HK-2 (cell line): ENCODE measurements at regions not wholly inside any gene's neighbourhood (a gene's known extent, or its start where the extent isn't known, plus 50 kb on each side); places are given as distances from the start of the nearest gene placed in this dataset.
"Not testable (repeated sequence)": the region's sequence is repeated elsewhere in the genome, so short reads cannot be mapped to it uniquely, and the experiment has no call there.

Experiments
- DNase-seq: peaks from one replicate; pipeline ENCODE4 v3.0.0-alpha.2; 2018; ENCODE audit not compliant: unreplicated experiment

GRCh38 chr18:22737054-22737453 lies 196.1 kb upstream of the RBBP8 start:
- DNase-seq: no peak

GRCh38 chr18:22739061-22739642 lies 194.0 kb upstream of the RBBP8 start:
- no peak for DNase-seq

- no peak for DNase-seq
Observed at GRCh38 chr18:22739789-22740188, 193.3 kb upstream of the RBBP8 start.

- DNase-seq: no peak
Observed at GRCh38 chr18:22741318-22741717, 191.8 kb upstream of the RBBP8 start.

- no peak for DNase-seq
Observed at GRCh38 chr18:22742409-22742808, 190.7 kb upstream of the RBBP8 start.

DNA sequence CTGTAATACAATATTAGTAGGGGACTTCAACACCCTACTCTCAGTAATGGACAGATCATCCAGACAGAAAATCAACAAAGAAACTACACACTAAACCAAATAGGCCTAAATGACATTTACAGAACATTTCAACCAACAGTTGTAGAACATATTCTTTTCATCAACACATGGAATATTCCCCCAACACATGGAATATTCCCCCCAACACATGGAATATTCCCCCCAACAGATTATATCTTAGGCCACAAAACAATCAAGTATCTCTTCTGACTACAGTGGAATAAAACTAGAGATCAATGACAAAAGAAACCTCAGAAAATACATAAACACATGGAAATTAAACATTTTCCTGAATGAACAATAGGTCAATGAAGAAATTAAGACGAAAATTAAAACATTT lies 187.2 kb upstream of the RBBP8 start:
- DNase-seq: no peak

- no peak for DNase-seq
Observed at GRCh38 chr18:22752014-22752413, 181.1 kb upstream of the RBBP8 start.

- DNase-seq: no peak
Observed at GRCh38 chr18:22753130-22753831, 179.8 kb upstream of the RBBP8 start.

GRCh38 chr18:22764005-22764404 lies 169.1 kb upstream of the RBBP8 start:
- DNase-seq: not testable (repeated sequence)

DNA sequence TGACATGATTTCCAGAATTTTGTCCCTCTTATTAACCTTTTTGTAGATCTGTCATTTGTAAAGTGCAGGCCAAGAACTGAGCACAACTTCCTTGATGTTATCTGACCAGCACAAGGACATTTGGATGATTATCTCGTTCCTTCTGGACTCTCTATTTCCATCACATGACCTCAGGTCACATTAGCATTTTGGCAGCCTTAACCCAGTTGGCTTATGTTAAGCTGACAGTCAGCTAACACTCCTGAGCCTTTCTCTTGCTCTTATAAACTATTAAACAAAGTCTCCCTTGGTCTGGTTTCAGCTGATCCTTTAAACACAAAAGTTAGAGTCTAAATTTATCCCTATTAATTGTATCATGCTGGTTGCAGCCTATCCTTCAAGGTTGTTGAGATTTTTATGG lies 167.2 kb upstream of the RBBP8 start:
- no peak for DNase-seq

DNA sequence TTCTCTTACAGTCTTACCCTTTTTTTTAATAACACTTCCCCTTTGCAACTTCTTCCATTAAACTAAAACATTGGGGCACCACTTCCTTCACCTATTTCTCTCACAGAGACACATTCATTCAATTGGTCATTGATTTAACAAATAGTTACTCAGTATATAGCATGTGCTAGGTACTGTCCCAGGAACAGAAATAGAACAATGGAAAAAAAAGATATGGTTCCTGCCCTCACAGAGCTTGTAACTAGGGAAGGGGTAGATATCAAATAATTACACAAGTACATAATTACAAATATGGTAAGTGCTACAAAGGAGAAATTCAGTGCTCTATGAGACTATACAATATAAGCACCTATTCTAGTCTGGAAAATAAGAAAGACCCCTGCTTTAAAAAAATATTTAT lies 165.5 kb upstream of the RBBP8 start:
- no peak for DNase-seq

- DNase-seq: no peak
Observed at GRCh38 chr18:22773944-22774343, 159.2 kb upstream of the RBBP8 start.

DNA sequence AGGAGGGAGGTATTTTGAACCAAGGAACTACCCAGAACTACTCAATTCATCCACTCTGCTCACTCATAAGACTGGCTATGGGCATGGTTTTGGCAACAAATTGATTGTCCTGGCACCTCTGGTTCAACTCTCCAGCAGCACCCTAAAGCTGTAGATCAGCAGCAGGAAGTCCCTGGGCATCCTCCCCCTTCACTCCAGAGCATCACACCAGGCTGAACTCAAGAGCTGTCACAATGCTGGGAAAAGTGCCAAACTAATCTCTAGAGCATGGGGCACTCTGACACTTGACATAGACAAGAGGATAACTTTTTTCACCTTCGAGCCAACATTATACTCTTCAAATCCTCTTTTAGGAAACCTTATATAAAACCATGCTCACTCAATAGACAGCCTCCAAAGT lies 154.1 kb upstream of the RBBP8 start:
- DNase-seq: no peak

- DNase-seq: no peak
Observed at GRCh38 chr18:22783245-22783644, 149.9 kb upstream of the RBBP8 start.

DNA sequence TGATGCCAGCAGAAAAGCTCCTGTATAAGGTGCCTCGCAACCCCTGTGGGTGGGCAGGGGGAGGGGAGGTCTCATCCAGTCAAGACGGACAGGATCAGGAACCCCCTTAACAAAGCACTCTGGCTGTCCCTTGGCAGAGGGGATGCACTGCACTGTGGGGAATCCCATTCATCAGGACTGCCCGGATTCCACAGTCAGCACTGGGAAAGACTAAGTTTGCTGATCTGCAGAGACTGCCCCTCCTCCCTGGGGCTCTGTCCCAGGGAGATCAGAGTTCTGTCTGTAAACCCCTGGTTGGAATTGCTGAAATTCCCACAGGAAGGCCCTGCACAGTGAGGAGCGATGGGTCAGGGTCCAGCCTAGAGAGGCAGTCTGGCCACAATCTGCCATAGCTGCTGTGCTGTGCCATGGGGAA lies 149.5 kb upstream of the RBBP8 start:
- DNase-seq: no peak

GRCh38 chr18:22789052-22789451 lies 144.1 kb upstream of the RBBP8 start:
- DNase-seq: no peak

GRCh38 chr18:22789600-22789999 lies 143.5 kb upstream of the RBBP8 start:
- DNase-seq: no peak

DNA sequence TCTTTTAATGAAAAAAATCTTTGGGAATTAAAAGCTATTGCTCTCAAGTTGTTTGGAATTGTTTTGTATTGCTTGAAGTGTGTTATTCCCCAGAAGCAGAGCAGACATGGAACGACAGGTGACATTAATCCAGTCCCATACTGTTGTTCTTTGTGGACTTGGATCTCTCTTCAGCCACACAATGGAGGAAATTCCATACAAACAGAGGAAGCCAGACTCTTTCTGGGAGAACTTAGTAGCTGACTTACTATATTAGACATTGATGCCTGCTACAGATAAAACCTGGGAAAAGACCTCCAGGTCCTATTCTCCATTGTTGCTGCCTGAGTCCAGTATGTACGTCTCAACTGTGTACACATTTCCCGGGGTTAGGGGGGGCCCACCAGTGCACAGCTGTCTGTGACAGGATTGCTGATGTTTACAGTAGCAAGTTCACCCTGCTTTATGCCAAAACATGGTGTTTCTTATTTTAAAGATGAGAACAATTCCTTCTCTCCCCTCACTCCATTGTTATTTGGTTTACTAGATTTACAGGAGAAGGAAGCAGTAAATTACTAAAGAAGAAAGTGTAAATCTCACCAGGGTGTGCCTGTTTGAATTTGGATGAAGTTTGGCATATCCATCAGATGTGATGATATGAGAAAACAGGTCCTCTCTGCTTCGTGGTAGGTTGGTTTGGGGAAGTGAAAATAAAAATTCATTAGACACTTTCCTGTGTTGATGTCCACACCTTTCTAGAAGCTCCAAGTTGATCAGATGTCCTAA lies 142.4 kb upstream of the RBBP8 start:
- no peak for DNase-seq

- no peak for DNase-seq
Observed at GRCh38 chr18:22791310-22791610, 141.9 kb upstream of the RBBP8 start.

- no peak for DNase-seq
Observed at GRCh38 chr18:22796113-22796512, 137.0 kb upstream of the RBBP8 start.

- DNase-seq: no peak
Observed at GRCh38 chr18:22800551-22800951, 132.6 kb upstream of the RBBP8 start.

- DNase-seq: no peak
Observed at GRCh38 chr18:22813648-22814328, 119.3 kb upstream of the RBBP8 start.

DNA sequence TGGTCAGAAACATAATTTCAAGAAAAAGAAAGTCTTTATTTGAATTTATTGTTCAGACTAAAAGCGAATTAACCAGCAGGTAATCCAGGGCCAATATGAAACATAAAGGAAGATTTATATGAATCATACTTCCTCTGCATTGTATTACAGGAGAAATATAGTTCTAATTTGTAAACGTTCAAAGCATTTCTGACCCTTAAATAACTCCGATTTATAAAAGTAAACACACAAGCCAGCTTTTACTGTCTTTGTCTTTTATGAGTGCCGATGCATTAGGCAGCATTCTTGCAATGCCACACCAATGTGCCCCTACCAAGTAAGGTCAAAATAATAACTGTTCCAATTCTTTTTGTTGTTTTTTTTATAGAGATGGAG lies 118.8 kb upstream of the RBBP8 start:
- DNase-seq: no peak
